Adrenal gland (tissue), 9 donors: ENCODE measurements at regions not wholly inside any gene's neighbourhood (a gene's known extent, or its start where the extent isn't known, plus 50 kb on each side); places are given as distances from the start of the nearest gene placed in this dataset.

Source experiments
- DNase-seq, 7 donors: peaks; one replicate each; pipeline ENCODE4 v3.0.0-alpha.2; 2019 to 2020
- H3K27ac ChIP-seq, 5 donors: fragments of 200-600 bp; sonication (generic) in 4 of 5; 1 replicate in 3 of 5; 2 replicates in 2 of 5; pipeline versions ENCODE4 v1.5.1 to v1.8.0; 2016 to 2020; ENCODE audit warnings: mild to moderate bottlenecking in 1 of 5
- H3K27me3 ChIP-seq: fragments of 200-600 bp; 2 replicates; pipeline ENCODE4 v1.8.0; 2021
- H3K36me3 ChIP-seq, 2 donors: fragments of 200-600 bp; replicated peaks in 1 of 2; 1 replicate in 1 of 2; 2 replicates in 1 of 2; pipeline versions ENCODE4 v1.5.1 to v1.8.0; 2018 to 2022
- H3K4me1 ChIP-seq, 2 donors: fragments of 200-600 bp; replicated peaks in 1 of 2; 1 replicate in 1 of 2; 2 replicates in 1 of 2; pipeline versions ENCODE4 v1.5.1 to v1.8.0; 2018 to 2021
- H3K4me3 ChIP-seq, 4 donors: fragments of 200-600 bp; sonication (generic) in 3 of 4; one replicate each; pipeline ENCODE4 v1.5.1; 2016 to 2018
- H3K9me3 ChIP-seq, 3 donors: fragments of 200-600 bp; sonication (generic) in 1 of 3; replicated peaks in 1 of 3; 1 replicate in 2 of 3; 2 replicates in 1 of 3; pipeline versions ENCODE4 v1.5.1 to v1.8.0; 2016 to 2021
- CTCF ChIP-seq, 6 experiments: fragments of 450-650 bp in 4 of 6; fragments of 200-600 bp in 2 of 6; sonication (generic) in 1 of 6; IDR thresholded peaks; 1 replicate in 5 of 6; 2 replicates in 1 of 6; pipeline versions ENCODE4 v1.5.1 to v1.8.0; 2016 to 2021; ENCODE audit warnings: antibody characterized with exemption in 6 of 6, mild to moderate bottlenecking in 2 of 6, moderate library complexity in 1 of 6
- POLR2A ChIP-seq, 2 donors: fragments of 450-650 bp; IDR thresholded peaks; one replicate each; pipeline ENCODE4 v1.6.1; 2017; ENCODE audit warnings: antibody characterized with exemption in 2 of 2, mild to moderate bottlenecking in 2 of 2, moderate library complexity in 1 of 2
- WGBS, 4 donors: extraction: QIAGEN DNeasy Blood & Tissue Kit in 2 of 4; methylation state at CpG; one replicate each; pipeline versions ENCODE4 v1.1.5 to v1.1.7; 2013 to 2017; 5-methylcytosine and 5-hydroxymethylcytosine counted together
- intact Hi-C, 2 donors: fragments of 100-400 bp; cut with DNase I; formaldehyde crosslinking; loops; one replicate each; pipeline versions ENCODE4 v1.14.1 to v1.15.0; 2022 to 2023
- donor health status: healthy with polysubstance abuse.
- donor health status: Bipolar disorder and iron deficiency.
- donor health status: DM: yes; HTN: yes; CAD: no.
- donor health status: DM: no; HTN: no; CAD: no.
- donor health status: DM: no; HTN: no; CAD: no.

- Histone ChIP-seq H3K36me3 (no peaks in the 10 kb centered on the region), H3K27me3 (no peaks in the 10 kb centered on the region), H3K4me3 (no peak overlapping the region), H3K9me3 (peaks cover 0 to 4% (median 0%) of the 10 kb centered on the region in 3 donors), H3K27ac (no peak overlapping the region), H3K4me1 (no peaks in the 10 kb centered on the region)
- WGBS, 4 donors = 83 to 94% (median 88%) methylated on average over 3 of the region's 3 CpGs
- no peak for DNase-seq
- intact Hi-C loops = no loop called here
- TF ChIP-seq POLR2A (IDR thresholded peaks at IDR 0.05) = no peak
These were observed 570.6 kb upstream of the CDH9 start for GRCh38 chr5:27608992-27609391.

- Histone ChIP-seq H3K36me3 (no peaks in the 10 kb centered on the region), H3K4me3 (no peak overlapping the region), H3K4me1 (no peaks in the 10 kb centered on the region), H3K27ac (no peak overlapping the region), H3K27me3 (no peaks in the 10 kb centered on the region), H3K9me3 (no peaks in the 10 kb centered on the region)
- TF ChIP-seq CTCF (IDR thresholded peaks at IDR 0.05) (no peak), POLR2A (IDR thresholded peaks at IDR 0.05) (no peak)
- intact Hi-C loops = no loop called here
- DNase-seq = no peak
These were observed 560.2 kb upstream of the CDH9 start for GRCh38 chr5:27598576-27598975.

DNA sequence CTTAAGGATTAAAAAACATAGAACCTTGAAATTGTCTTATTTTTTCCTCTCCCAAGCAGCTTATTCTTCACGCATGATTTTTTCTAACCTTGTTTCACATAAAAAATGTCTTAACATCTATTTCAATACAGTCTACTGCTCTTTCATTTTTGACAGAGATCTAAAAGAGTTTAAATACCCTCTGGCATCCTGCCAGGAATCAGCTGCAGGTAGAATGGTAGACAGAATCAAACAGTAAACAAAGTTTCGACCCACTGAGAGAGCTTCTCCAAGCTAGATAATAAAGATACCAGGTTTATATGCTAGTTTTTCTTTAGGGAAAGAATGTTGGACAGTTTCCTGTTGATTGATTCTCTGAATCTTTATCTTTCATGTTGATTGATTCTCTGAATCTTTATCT, 555.8 kb upstream of the CDH9 start:
- H3K36me3 ChIP-seq = no peaks in the 10 kb centered on the region
- H3K27me3 ChIP-seq = no peaks in the 10 kb centered on the region
- no peak for DNase-seq
- H3K27ac ChIP-seq = no peak overlapping the region
- intact Hi-C loops = no loop called here
- TF ChIP-seq CTCF (IDR thresholded peaks at IDR 0.05) (no peak), POLR2A (IDR thresholded peaks at IDR 0.05) (no peak)
- H3K4me1 ChIP-seq = no peaks in the 10 kb centered on the region
- 66 to 78% (median 74%) methylated on average over 2 of the region's 2 CpGs for WGBS, 4 donors
- no peak overlapping the region for H3K4me3 ChIP-seq
- H3K9me3 ChIP-seq = no peaks in the 10 kb centered on the region

- H3K9me3 ChIP-seq = no peaks in the 10 kb centered on the region
- 45 to 60% (median 52%) methylated on average over 1 of the region's 1 CpG for WGBS, 4 donors
- H3K36me3 ChIP-seq = no peaks in the 10 kb centered on the region
- intact Hi-C loops = no loop called here
- DNase-seq = no peak
- H3K27ac ChIP-seq = no peak overlapping the region
- no peak for TF ChIP-seq CTCF (IDR thresholded peaks at IDR 0.05)
- TF ChIP-seq POLR2A (IDR thresholded peaks at IDR 0.05) = no peak
- H3K4me3 ChIP-seq = no peak overlapping the region
- H3K27me3 ChIP-seq = no peaks in the 10 kb centered on the region
- H3K4me1 ChIP-seq = no peaks in the 10 kb centered on the region
These were observed 553.8 kb upstream of the CDH9 start for GRCh38 chr5:27592231-27592630.

- TF ChIP-seq CTCF (IDR thresholded peaks at IDR 0.05) = no peak
- no peak for TF ChIP-seq POLR2A (IDR thresholded peaks at IDR 0.05)
- Histone ChIP-seq H3K9me3 (no peaks in the 10 kb centered on the region), H3K4me3 (no peak overlapping the region), H3K27me3 (no peaks in the 10 kb centered on the region), H3K36me3 (no peaks in the 10 kb centered on the region), H3K27ac (no peak overlapping the region), H3K4me1 (no peaks in the 10 kb centered on the region)
- 87 to 100% (median 96%) methylated on average over 2 to 6 of the region's 6 CpGs for WGBS, 4 donors
- intact Hi-C loops = no loop called here
- DNase-seq = no peak
These were observed 552.1 kb upstream of the CDH9 start for GRCh38 chr5:27590503-27590902.
